Heart left ventricle (tissue), 13 donors: ENCODE measurements at regions not wholly inside any gene's neighbourhood (a gene's known extent, or its start where the extent isn't known, plus 50 kb on each side); places are given as distances from the start of the nearest gene placed in this dataset.

Experiments used
- CTCF ChIP-seq, 12 donors: fragments of 200-600 bp; sonication (generic) in 4 of 12; IDR thresholded peaks; one replicate each; pipeline versions ENCODE4 v1.5.0 to v1.8.0; 2018 to 2022; ENCODE audit warnings: antibody characterized with exemption in 12 of 12, mild to moderate bottlenecking in 5 of 12
- POLR2A ChIP-seq, 2 donors: fragments of 450-650 bp; IDR thresholded peaks; one replicate each; pipeline ENCODE4 v1.6.1; 2017; ENCODE audit warnings: antibody characterized with exemption in 2 of 2, mild to moderate bottlenecking in 2 of 2, moderate library complexity in 2 of 2
- donor health status: ischemic (EF 13 %, LVEDD 7.1; RV severe dilation, severe dysfunction).
- donor health status: DM: no; HTN: yes; CAD: no.
- donor health status: DM: no; HTN: no; CAD: no.
- donor health status: ischemic (EF 25% LVEDD 6.9; RV normal size, moderate dysfunction).
- donor health status: ischemic (EF 25% LVEDD 5.7; RV mildly dilated, moderate dysfunction).
- donor health status: ischemic (EF 35%, LVEDD 5.7; RV mildly dilated, moderate dysfunction).
- donor health status: nonischemic (EF 11% LVEDD 7.7; RV severe dilation, severe dysfunction).
- donor health status: DM: yes; HTN: yes; CAD: no.
- donor health status: PGD.
- donor health status: ischemic (EF 29% LVEDD 5.4; RV normal size, mild dysfunction).
- donor health status: nonischemic (EF 23%, LVEDD 6.1; RV moderate dilation, normal function).

GRCh38 chr1:13996334-13996733 lies 296.3 kb downstream of the PRDM2 start:
- TF ChIP-seq CTCF (IDR thresholded peaks at IDR 0.05) (no peak), POLR2A (IDR thresholded peaks at IDR 0.05) (no peak)
